ENCODE measurements at regions not wholly inside any gene's neighbourhood (a gene's known extent, or its start where the extent isn't known, plus 50 kb on each side); places are given as distances from the start of the nearest gene placed in this dataset.

DNA sequence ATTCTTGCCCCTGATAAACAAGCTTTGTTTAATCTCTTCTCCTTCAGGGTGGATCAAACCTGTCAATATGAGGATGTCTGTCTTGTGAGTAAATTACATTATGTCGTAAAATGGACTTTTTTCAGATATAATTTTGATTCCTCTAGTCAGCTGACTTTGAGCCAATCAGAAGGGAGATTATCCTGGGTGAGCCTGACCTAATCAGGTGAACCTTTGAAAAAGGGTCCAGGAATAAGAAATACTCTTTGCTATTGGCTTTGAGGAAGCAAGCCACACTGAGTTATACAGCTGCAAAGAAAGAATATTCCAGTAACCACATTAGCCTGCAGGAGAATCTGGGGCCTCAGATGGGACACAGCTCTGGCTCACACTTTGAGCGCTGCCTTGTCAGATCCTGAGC is 304.3 kb upstream of the ARRDC3 start:
- Histone ChIP-seq H3K79me2 (ENCODE audit: control insufficient read depth, low read length) (no peaks in the 10 kb centered on the region), H3K9me3 (ENCODE audit: control insufficient read depth, insufficient read depth, low read length) (no peaks in the 10 kb centered on the region), H3K36me3 (ENCODE audit: control insufficient read depth, low read length) (no peaks in the 10 kb centered on the region), H3K4me1 (ENCODE audit: control insufficient read depth, low read length) (no peaks in the 10 kb centered on the region), H3K9me2 (replicated peaks; ENCODE audit: control insufficient read depth, low read length) (no peaks in the 10 kb centered on the region), H3K27ac (ENCODE audit: low read depth, low read length) (no peak overlapping the region), H3K4me2 (ENCODE audit: low read length) (no peak overlapping the region), H3K27me3 (ENCODE audit: control insufficient read depth, low read length) (no peaks in the 10 kb centered on the region), H3F3A (ENCODE audit: control insufficient read depth, insufficient read depth) (no peaks in the 10 kb centered on the region), H4K20me1 (ENCODE audit: control insufficient read depth, insufficient read depth, low read depth, low read length) (no peaks in the 10 kb centered on the region), H3K4me3 (ENCODE audit: low read length) (no peak overlapping the region)
- no peak for TF ChIP-seq EZH2phosphoT487 (IDR thresholded peaks at IDR 0.05; ENCODE audit: borderline replicate concordance, low read length)
- TF ChIP-seq, protein P1, sequence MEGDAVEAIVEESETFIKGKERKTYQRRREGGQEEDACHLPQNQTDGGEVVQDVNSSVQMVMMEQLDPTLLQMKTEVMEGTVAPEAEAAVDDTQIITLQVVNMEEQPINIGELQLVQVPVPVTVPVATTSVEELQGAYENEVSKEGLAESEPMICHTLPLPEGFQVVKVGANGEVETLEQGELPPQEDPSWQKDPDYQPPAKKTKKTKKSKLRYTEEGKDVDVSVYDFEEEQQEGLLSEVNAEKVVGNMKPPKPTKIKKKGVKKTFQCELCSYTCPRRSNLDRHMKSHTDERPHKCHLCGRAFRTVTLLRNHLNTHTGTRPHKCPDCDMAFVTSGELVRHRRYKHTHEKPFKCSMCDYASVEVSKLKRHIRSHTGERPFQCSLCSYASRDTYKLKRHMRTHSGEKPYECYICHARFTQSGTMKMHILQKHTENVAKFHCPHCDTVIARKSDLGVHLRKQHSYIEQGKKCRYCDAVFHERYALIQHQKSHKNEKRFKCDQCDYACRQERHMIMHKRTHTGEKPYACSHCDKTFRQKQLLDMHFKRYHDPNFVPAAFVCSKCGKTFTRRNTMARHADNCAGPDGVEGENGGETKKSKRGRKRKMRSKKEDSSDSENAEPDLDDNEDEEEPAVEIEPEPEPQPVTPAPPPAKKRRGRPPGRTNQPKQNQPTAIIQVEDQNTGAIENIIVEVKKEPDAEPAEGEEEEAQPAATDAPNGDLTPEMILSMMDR (IDR thresholded peaks at IDR 0.05; ENCODE audit: low read depth, low read length, poor library complexity, severe bottlenecking) = no peak

DNA sequence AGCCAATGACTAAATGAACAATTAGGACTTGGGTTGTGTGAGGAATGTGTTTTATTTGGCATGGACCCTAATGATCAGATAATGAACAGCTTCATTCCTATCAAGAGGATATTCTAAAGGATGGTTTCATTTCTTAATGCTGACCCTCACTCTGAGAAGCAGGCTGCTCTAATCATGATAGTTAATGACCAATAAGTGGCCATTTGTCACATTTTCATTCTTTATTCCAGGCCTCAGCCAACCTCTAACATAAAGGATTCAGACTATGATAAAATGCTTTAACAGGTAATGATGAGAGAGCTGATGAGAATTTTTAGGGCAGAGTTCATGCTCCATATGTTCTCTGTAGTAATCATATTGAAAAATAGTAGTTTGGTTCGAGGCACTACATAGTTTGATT is 301.5 kb upstream of the ARRDC3 start:
- TF ChIP-seq EZH2phosphoT487 (IDR thresholded peaks at IDR 0.05; ENCODE audit: borderline replicate concordance, low read length) = no peak
- TF ChIP-seq, protein P1 (IDR thresholded peaks at IDR 0.05; ENCODE audit: low read depth, low read length, poor library complexity, severe bottlenecking) = no peak
- Histone ChIP-seq H3K9me2 (replicated peaks; ENCODE audit: control insufficient read depth, low read length) (no peaks in the 10 kb centered on the region; the same call in 1 of the 2 replicates), H3F3A (ENCODE audit: control insufficient read depth, insufficient read depth) (no peaks in the 10 kb centered on the region), H3K4me1 (ENCODE audit: control insufficient read depth, low read length) (no peaks in the 10 kb centered on the region), H3K36me3 (ENCODE audit: control insufficient read depth, low read length) (no peaks in the 10 kb centered on the region), H3K27ac (ENCODE audit: low read depth, low read length) (no peak overlapping the region), H3K4me3 (ENCODE audit: low read length) (no peak overlapping the region), H3K9me3 (ENCODE audit: control insufficient read depth, insufficient read depth, low read length) (no peaks in the 10 kb centered on the region), H3K79me2 (ENCODE audit: control insufficient read depth, low read length) (no peaks in the 10 kb centered on the region), H3K4me2 (ENCODE audit: low read length) (no peak overlapping the region), H4K20me1 (ENCODE audit: control insufficient read depth, insufficient read depth, low read depth, low read length) (no peaks in the 10 kb centered on the region), H3K27me3 (ENCODE audit: control insufficient read depth, low read length) (no peaks in the 10 kb centered on the region)

DNA sequence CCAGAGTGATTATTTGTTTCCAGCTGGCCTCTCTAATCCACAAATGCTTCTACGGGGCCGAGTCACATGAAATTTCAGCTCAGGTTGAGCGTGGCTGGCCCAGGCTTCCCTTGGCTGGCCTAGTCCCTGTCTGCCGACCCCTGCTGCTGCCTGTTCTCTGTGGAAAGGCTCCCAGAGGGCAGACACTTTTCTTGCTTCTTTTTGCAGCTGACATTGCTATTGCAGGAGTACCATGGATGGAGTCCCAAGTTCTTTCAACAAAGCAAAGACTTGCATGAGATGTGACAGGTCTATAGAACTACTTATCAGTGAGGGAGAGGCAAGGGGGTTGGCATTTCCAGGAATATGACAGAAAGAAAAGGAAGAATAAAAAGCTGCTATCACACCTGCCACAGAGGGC is 287.4 kb upstream of the ARRDC3 start:
- TF ChIP-seq EZH2phosphoT487 (IDR thresholded peaks at IDR 0.05; ENCODE audit: borderline replicate concordance, low read length) = no peak

DNA sequence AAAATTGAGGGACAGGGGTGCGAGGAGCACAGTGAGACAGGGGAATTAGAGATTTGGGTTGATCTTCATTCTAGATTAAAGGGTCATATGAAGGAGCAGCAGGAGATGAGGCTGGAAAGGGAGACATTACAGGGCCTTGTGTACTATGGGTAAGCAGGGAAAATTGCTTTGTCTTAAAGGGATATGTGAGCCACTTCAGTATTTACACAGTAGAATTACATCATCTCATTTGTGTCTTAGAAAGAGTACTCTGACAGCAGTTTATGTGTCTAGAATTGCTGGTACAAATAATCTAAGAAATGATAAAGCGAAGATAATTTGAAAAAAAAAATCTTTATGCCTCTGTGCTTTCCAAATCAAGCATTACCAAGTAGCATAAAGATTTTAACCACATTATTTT is 287.0 kb upstream of the ARRDC3 start:
- H3K4me3 ChIP-seq (ENCODE audit: low read length) = no peak overlapping the region
- no peak overlapping the region for H3K4me2 ChIP-seq (ENCODE audit: low read length)
- no peaks in the 10 kb centered on the region for H3F3A ChIP-seq (ENCODE audit: control insufficient read depth, insufficient read depth)
- TF ChIP-seq, protein P1 (IDR thresholded peaks at IDR 0.05; ENCODE audit: low read depth, low read length, poor library complexity, severe bottlenecking) = no peak
- no peak for TF ChIP-seq EZH2phosphoT487 (IDR thresholded peaks at IDR 0.05; ENCODE audit: borderline replicate concordance, low read length)
- peaks cover 2% of the 10 kb centered on the region; the same call in 1 of the 2 replicates for H3K27me3 ChIP-seq (ENCODE audit: control insufficient read depth, low read length)
- H3K79me2 ChIP-seq (ENCODE audit: control insufficient read depth, low read length) = no peaks in the 10 kb centered on the region
- H3K27ac ChIP-seq (ENCODE audit: low read depth, low read length) = no peak overlapping the region
- no peaks in the 10 kb centered on the region for H4K20me1 ChIP-seq (ENCODE audit: control insufficient read depth, insufficient read depth, low read depth, low read length)
- H3K4me1 ChIP-seq (ENCODE audit: control insufficient read depth, low read length) = no peaks in the 10 kb centered on the region
- no peaks in the 10 kb centered on the region for H3K9me3 ChIP-seq (ENCODE audit: control insufficient read depth, insufficient read depth, low read length)
- no peaks in the 10 kb centered on the region for H3K9me2 ChIP-seq (replicated peaks; ENCODE audit: control insufficient read depth, low read length)
- H3K36me3 ChIP-seq (ENCODE audit: control insufficient read depth, low read length) = no peaks in the 10 kb centered on the region

More for the DNA sequence above, 287.4 kb upstream of the ARRDC3 start:
- Histone ChIP-seq H3K4me1 (ENCODE audit: control insufficient read depth, low read length) (no peaks in the 10 kb centered on the region), H3K79me2 (ENCODE audit: control insufficient read depth, low read length) (no peaks in the 10 kb centered on the region), H3K27ac (ENCODE audit: low read depth, low read length) (no peak overlapping the region), H3K27me3 (ENCODE audit: control insufficient read depth, low read length) (peaks cover 2% of the 10 kb centered on the region; the same call in 1 of the 2 replicates), H3K4me3 (ENCODE audit: low read length) (no peak overlapping the region), H3F3A (ENCODE audit: control insufficient read depth, insufficient read depth) (no peaks in the 10 kb centered on the region), H3K4me2 (ENCODE audit: low read length) (no peak overlapping the region), H3K36me3 (ENCODE audit: control insufficient read depth, low read length) (no peaks in the 10 kb centered on the region), H3K9me2 (replicated peaks; ENCODE audit: control insufficient read depth, low read length) (no peaks in the 10 kb centered on the region), H3K9me3 (ENCODE audit: control insufficient read depth, insufficient read depth, low read length) (no peaks in the 10 kb centered on the region), H4K20me1 (ENCODE audit: control insufficient read depth, insufficient read depth, low read depth, low read length) (no peaks in the 10 kb centered on the region)

All from DOHH2 (cell line).